ENCODE measurements at regions not wholly inside any gene's neighbourhood (a gene's known extent, or its start where the extent isn't known, plus 50 kb on each side); places are given as distances from the start of the nearest gene placed in this dataset.

- no peaks in the 10 kb centered on the region for H3K9me3 Mint-ChIP-seq
- DNase-seq = no peak
- H3K27ac Mint-ChIP-seq = no peak overlapping the region
- no peak overlapping the region for H3K4me3 Mint-ChIP-seq
- no peaks in the 10 kb centered on the region for H3K4me1 ChIP-seq (ENCODE audit: control insufficient read depth, insufficient read depth, low read length)
- 88% methylated on average over 1 of the region's 2 CpGs; no CpG with 5 or more reads in 1 of the 2 experiments for WGBS, 2 experiments (ENCODE audit: insufficient coverage in 1 of 2, insufficient read length in 1 of 2)
- H3K27me3 ChIP-seq (ENCODE audit: control insufficient read depth, insufficient read depth, low read length, poor library complexity, severe bottlenecking) = no peaks in the 10 kb centered on the region
- H3K36me3 ChIP-seq (ENCODE audit: control insufficient read depth, insufficient read depth, low read length) = no peaks in the 10 kb centered on the region
- TF ChIP-seq CTCF (conservative IDR thresholded peaks at IDR 0.05) = no peak
- H3K9me3 ChIP-seq (ENCODE audit: control insufficient read depth, low read length) = no peaks in the 10 kb centered on the region
- no peak overlapping the region for H3K9ac ChIP-seq (ENCODE audit: extremely low read depth, low read length, poor library complexity, severe bottlenecking)
- peak overlapping the region; percentile 50 for H3K27ac ChIP-seq (ENCODE audit: low read depth, low read length)
- H3K27me3 Mint-ChIP-seq (ENCODE audit: insufficient read depth) = no peaks in the 10 kb centered on the region
- H3K36me3 Mint-ChIP-seq (ENCODE audit: low read depth) = no peaks in the 10 kb centered on the region
- peaks cover 4% of the 10 kb centered on the region for H3K4me1 Mint-ChIP-seq
- no peak overlapping the region for H3K4me3 ChIP-seq (ENCODE audit: low read length)
Measured at GRCh38 chr7:51881309-51881708, 564.7 kb upstream of the COBL start.

GRCh38 chr7:51878865-51879264, 562.3 kb upstream of the COBL start:
- Mint-ChIP-seq H3K27me3 (ENCODE audit: insufficient read depth) (no peaks in the 10 kb centered on the region), H3K27ac (no peak overlapping the region), H3K36me3 (ENCODE audit: low read depth) (no peaks in the 10 kb centered on the region), H3K9me3 (no peaks in the 10 kb centered on the region), H3K4me3 (no peak overlapping the region), H3K4me1 (peaks cover 4% of the 10 kb centered on the region)
- no peak for TF ChIP-seq CTCF (conservative IDR thresholded peaks at IDR 0.05)
- H3K27ac ChIP-seq (ENCODE audit: low read depth, low read length) = no peak overlapping the region
- H3K4me1 ChIP-seq (ENCODE audit: control insufficient read depth, insufficient read depth, low read length) = no peaks in the 10 kb centered on the region
- no peaks in the 10 kb centered on the region for H3K9me3 ChIP-seq (ENCODE audit: control insufficient read depth, low read length)
- H3K36me3 ChIP-seq (ENCODE audit: control insufficient read depth, insufficient read depth, low read length) = no peaks in the 10 kb centered on the region
- peak; percentile 54 for DNase-seq
- WGBS, 2 experiments (ENCODE audit: insufficient coverage in 1 of 2, insufficient read length in 1 of 2) = 60 to 81% methylated on average over 1 of the region's 1 CpG
- no peaks in the 10 kb centered on the region for H3K27me3 ChIP-seq (ENCODE audit: control insufficient read depth, insufficient read depth, low read length, poor library complexity, severe bottlenecking)
- no peak overlapping the region for H3K4me3 ChIP-seq (ENCODE audit: low read length)
- no peak overlapping the region for H3K9ac ChIP-seq (ENCODE audit: extremely low read depth, low read length, poor library complexity, severe bottlenecking)

- Mint-ChIP-seq H3K27me3 (ENCODE audit: insufficient read depth) (no peaks in the 10 kb centered on the region), H3K4me1 (no peaks in the 10 kb centered on the region), H3K9me3 (peaks cover 10% of the 10 kb centered on the region), H3K27ac (no peak overlapping the region), H3K4me3 (no peak overlapping the region), H3K36me3 (ENCODE audit: low read depth) (no peaks in the 10 kb centered on the region)
- no peak overlapping the region for H3K9ac ChIP-seq (ENCODE audit: extremely low read depth, low read length, poor library complexity, severe bottlenecking)
- no peaks in the 10 kb centered on the region for H3K9me3 ChIP-seq (ENCODE audit: control insufficient read depth, low read length)
- no peaks in the 10 kb centered on the region for H3K27me3 ChIP-seq (ENCODE audit: control insufficient read depth, insufficient read depth, low read length, poor library complexity, severe bottlenecking)
- H3K27ac ChIP-seq (ENCODE audit: low read depth, low read length) = no peak overlapping the region
- no peak for DNase-seq
- H3K4me3 ChIP-seq (ENCODE audit: low read length) = no peak overlapping the region
- no peaks in the 10 kb centered on the region for H3K4me1 ChIP-seq (ENCODE audit: control insufficient read depth, insufficient read depth, low read length)
- H3K36me3 ChIP-seq (ENCODE audit: control insufficient read depth, insufficient read depth, low read length) = no peaks in the 10 kb centered on the region
- TF ChIP-seq CTCF (conservative IDR thresholded peaks at IDR 0.05) = no peak
- WGBS, 2 experiments (ENCODE audit: insufficient coverage in 1 of 2, insufficient read length in 1 of 2) = 91 to 100% methylated on average over 3 to 6 of the region's 6 CpGs
Measured at GRCh38 chr7:51869452-51869851, 552.8 kb upstream of the COBL start.
